OCI-LY3 (cell line): ENCODE measurements at regions not wholly inside any gene's neighbourhood (a gene's known extent, or its start where the extent isn't known, plus 50 kb on each side); places are given as distances from the start of the nearest gene placed in this dataset.

ENCODE experiments used
- EZH2phosphoT487 ChIP-seq: fragments of 200-600 bp; shearing (Covaris generic); IDR thresholded peaks from 2 replicates; pipeline ENCODE4 v1.6.1; 2018; ENCODE audit warnings: antibody characterized with exemption, mixed run types, low read depth
- TF ChIP-seq, protein P1 (sequence below): fragments of 200-600, 300-600 bp; sonication (generic); IDR thresholded peaks from 2 replicates; pipeline ENCODE4 v1.5.1; 2014; ENCODE audit warnings: antibody characterized with exemption, low read length, low read depth

GRCh38 chr4:128470492-128471053, 183.0 kb upstream of the PGRMC2 start:
- TF ChIP-seq, protein P1, sequence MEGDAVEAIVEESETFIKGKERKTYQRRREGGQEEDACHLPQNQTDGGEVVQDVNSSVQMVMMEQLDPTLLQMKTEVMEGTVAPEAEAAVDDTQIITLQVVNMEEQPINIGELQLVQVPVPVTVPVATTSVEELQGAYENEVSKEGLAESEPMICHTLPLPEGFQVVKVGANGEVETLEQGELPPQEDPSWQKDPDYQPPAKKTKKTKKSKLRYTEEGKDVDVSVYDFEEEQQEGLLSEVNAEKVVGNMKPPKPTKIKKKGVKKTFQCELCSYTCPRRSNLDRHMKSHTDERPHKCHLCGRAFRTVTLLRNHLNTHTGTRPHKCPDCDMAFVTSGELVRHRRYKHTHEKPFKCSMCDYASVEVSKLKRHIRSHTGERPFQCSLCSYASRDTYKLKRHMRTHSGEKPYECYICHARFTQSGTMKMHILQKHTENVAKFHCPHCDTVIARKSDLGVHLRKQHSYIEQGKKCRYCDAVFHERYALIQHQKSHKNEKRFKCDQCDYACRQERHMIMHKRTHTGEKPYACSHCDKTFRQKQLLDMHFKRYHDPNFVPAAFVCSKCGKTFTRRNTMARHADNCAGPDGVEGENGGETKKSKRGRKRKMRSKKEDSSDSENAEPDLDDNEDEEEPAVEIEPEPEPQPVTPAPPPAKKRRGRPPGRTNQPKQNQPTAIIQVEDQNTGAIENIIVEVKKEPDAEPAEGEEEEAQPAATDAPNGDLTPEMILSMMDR = no peak
- TF ChIP-seq EZH2phosphoT487 = no peak
